ENCODE measurements at regions not wholly inside any gene's neighbourhood (a gene's known extent, or its start where the extent isn't known, plus 50 kb on each side); places are given as distances from the start of the nearest gene placed in this dataset.

DNA sequence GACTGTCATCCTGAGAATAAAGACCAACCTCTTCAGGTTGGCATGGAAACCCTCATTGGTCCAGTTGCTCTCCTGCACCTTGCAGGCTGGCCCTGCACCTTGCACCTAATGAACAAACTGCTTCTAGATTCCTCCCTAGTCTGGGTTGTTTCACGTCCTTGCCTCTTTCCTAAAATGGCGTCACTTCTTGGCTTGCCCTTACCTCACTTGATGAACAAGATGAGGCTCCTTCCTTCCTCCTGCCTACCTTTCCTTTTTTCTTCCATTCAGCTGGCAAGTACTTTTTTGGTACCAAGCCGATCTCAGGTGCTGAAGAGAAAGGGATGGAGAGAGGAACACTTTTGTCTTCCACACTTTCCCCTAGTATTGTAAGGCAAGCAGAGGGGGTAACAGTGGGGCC is 74.5 kb downstream of the MYCN start:
- DNase-seq (ENCODE audit: low spot score), result no peak
- Histone ChIP-seq H3K36me3 (ENCODE audit: control insufficient read depth in 4 of 4, insufficient read depth in 3 of 4, low read depth in 1 of 4, low read length in 3 of 4) (no peaks in the 10 kb centered on the region), H3K27ac (ENCODE audit: low read depth in 1 of 2, low read length in 2 of 2) (no peak overlapping the region), H3K4me3 (ENCODE audit: low read depth in 1 of 3, low read length in 3 of 3) (no peak overlapping the region), H3K9me3 (ENCODE audit: control insufficient read depth in 4 of 4, low read length in 3 of 4) (no peaks in the 10 kb centered on the region), H3K27me3 (ENCODE audit: control insufficient read depth in 4 of 4, insufficient read depth in 4 of 4, low read length in 3 of 4) (peaks cover 0 to 2% (median under 1%) of the 10 kb centered on the region in 4 donors), H3K4me1 (ENCODE audit: control insufficient read depth in 4 of 4, insufficient read depth in 4 of 4, low read length in 3 of 4) (peaks cover 5 to 21% (median 17%) of the 10 kb centered on the region in 4 donors), H3K9ac (ENCODE audit: low read depth in 1 of 2, low read length in 2 of 2) (no peak overlapping the region)
- no peak for TF ChIP-seq TAF1 (conservative IDR thresholded peaks at IDR 0.05)
- TF ChIP-seq, protein P1, sequence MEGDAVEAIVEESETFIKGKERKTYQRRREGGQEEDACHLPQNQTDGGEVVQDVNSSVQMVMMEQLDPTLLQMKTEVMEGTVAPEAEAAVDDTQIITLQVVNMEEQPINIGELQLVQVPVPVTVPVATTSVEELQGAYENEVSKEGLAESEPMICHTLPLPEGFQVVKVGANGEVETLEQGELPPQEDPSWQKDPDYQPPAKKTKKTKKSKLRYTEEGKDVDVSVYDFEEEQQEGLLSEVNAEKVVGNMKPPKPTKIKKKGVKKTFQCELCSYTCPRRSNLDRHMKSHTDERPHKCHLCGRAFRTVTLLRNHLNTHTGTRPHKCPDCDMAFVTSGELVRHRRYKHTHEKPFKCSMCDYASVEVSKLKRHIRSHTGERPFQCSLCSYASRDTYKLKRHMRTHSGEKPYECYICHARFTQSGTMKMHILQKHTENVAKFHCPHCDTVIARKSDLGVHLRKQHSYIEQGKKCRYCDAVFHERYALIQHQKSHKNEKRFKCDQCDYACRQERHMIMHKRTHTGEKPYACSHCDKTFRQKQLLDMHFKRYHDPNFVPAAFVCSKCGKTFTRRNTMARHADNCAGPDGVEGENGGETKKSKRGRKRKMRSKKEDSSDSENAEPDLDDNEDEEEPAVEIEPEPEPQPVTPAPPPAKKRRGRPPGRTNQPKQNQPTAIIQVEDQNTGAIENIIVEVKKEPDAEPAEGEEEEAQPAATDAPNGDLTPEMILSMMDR (IDR thresholded peaks at IDR 0.05; ENCODE audit: low read depth, low read length, missing input control), result no peak
- TF ChIP-seq, protein P2, sequence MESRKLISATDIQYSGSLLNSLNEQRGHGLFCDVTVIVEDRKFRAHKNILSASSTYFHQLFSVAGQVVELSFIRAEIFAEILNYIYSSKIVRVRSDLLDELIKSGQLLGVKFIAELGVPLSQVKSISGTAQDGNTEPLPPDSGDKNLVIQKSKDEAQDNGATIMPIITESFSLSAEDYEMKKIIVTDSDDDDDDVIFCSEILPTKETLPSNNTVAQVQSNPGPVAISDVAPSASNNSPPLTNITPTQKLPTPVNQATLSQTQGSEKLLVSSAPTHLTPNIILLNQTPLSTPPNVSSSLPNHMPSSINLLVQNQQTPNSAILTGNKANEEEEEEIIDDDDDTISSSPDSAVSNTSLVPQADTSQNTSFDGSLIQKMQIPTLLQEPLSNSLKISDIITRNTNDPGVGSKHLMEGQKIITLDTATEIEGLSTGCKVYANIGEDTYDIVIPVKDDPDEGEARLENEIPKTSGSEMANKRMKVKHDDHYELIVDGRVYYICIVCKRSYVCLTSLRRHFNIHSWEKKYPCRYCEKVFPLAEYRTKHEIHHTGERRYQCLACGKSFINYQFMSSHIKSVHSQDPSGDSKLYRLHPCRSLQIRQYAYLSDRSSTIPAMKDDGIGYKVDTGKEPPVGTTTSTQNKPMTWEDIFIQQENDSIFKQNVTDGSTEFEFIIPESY (IDR thresholded peaks at IDR 0.05), result no peak
- no peak for TF ChIP-seq SP1 (IDR thresholded peaks at IDR 0.05)
- TF ChIP-seq, protein P3, sequence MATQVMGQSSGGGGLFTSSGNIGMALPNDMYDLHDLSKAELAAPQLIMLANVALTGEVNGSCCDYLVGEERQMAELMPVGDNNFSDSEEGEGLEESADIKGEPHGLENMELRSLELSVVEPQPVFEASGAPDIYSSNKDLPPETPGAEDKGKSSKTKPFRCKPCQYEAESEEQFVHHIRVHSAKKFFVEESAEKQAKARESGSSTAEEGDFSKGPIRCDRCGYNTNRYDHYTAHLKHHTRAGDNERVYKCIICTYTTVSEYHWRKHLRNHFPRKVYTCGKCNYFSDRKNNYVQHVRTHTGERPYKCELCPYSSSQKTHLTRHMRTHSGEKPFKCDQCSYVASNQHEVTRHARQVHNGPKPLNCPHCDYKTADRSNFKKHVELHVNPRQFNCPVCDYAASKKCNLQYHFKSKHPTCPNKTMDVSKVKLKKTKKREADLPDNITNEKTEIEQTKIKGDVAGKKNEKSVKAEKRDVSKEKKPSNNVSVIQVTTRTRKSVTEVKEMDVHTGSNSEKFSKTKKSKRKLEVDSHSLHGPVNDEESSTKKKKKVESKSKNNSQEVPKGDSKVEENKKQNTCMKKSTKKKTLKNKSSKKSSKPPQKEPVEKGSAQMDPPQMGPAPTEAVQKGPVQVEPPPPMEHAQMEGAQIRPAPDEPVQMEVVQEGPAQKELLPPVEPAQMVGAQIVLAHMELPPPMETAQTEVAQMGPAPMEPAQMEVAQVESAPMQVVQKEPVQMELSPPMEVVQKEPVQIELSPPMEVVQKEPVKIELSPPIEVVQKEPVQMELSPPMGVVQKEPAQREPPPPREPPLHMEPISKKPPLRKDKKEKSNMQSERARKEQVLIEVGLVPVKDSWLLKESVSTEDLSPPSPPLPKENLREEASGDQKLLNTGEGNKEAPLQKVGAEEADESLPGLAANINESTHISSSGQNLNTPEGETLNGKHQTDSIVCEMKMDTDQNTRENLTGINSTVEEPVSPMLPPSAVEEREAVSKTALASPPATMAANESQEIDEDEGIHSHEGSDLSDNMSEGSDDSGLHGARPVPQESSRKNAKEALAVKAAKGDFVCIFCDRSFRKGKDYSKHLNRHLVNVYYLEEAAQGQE (IDR thresholded peaks at IDR 0.05), result no peak
- no peak for TF ChIP-seq NR2F2 (IDR thresholded peaks at IDR 0.05)
- WGBS, result 95% methylated on average over 3 of the region's 3 CpGs

DNA sequence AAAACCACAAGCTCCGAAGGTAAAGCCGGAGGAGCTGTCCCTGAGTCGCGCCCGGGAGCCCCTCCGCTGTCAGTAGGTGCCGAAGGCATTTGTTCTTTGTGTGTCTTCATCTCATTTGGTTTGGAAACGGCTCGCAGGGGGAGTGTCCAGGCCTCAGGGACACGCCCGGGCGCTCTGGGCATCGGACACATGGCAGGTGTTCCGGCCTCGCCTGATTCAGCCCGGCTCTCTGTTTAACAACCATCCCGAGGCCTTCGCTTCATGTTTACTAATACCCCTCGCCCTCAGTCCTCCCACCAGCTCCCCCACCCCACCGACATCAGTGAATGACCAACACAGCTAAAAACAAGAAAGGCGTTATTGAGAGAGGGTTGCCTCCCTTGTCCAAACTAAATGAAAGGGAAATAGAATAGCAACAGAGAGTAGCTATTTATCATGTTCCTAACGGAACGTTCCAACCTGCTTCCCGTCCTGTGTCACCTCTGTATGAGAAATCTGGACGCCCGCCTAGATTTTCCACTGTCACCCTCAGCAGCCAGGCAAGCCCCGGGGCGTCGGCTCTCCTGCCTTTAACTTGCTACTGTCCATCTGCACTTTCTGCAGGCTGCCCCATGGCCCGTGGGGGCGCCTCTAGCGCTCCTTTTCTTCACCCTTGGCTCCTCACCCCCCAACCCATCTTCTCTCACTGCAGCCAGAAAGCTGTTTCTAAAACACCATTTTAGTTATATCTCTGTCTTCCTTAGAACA is 73.9 kb downstream of the MYCN start:
- H3K27ac ChIP-seq (ENCODE audit: low read depth in 1 of 2, low read length in 2 of 2), result no peak overlapping the region
- no peak for DNase-seq (ENCODE audit: low spot score)
- H3K27me3 ChIP-seq (ENCODE audit: control insufficient read depth in 4 of 4, insufficient read depth in 4 of 4, low read length in 3 of 4), result peaks cover 0 to 2% (median under 1%) of the 10 kb centered on the region in 4 donors
- 57% methylated on average over 32 of the region's 32 CpGs for WGBS
- TF ChIP-seq, protein P4, sequence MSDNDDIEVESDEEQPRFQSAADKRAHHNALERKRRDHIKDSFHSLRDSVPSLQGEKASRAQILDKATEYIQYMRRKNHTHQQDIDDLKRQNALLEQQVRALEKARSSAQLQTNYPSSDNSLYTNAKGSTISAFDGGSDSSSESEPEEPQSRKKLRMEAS (IDR thresholded peaks at IDR 0.05), result no peak
- TF ChIP-seq FOXA1 (IDR thresholded peaks at IDR 0.05), result no peak
- no peak for TF ChIP-seq YY1 (IDR thresholded peaks at IDR 0.05)
- H3K9me3 ChIP-seq (ENCODE audit: control insufficient read depth in 4 of 4, low read length in 3 of 4), result no peaks in the 10 kb centered on the region
- H3K4me3 ChIP-seq (ENCODE audit: low read depth in 1 of 3, low read length in 3 of 3), result no peak overlapping the region
- H3K36me3 ChIP-seq (ENCODE audit: control insufficient read depth in 4 of 4, insufficient read depth in 3 of 4, low read depth in 1 of 4, low read length in 3 of 4), result no peaks in the 10 kb centered on the region
- peaks cover 5 to 21% (median 17%) of the 10 kb centered on the region in 4 donors for H3K4me1 ChIP-seq (ENCODE audit: control insufficient read depth in 4 of 4, insufficient read depth in 4 of 4, low read length in 3 of 4)
- H3K9ac ChIP-seq (ENCODE audit: low read depth in 1 of 2, low read length in 2 of 2), result no peak overlapping the region
